ENCODE measurements at regions not wholly inside any gene's neighbourhood (a gene's known extent, or its start where the extent isn't known, plus 50 kb on each side); places are given as distances from the start of the nearest gene placed in this dataset.

DNA sequence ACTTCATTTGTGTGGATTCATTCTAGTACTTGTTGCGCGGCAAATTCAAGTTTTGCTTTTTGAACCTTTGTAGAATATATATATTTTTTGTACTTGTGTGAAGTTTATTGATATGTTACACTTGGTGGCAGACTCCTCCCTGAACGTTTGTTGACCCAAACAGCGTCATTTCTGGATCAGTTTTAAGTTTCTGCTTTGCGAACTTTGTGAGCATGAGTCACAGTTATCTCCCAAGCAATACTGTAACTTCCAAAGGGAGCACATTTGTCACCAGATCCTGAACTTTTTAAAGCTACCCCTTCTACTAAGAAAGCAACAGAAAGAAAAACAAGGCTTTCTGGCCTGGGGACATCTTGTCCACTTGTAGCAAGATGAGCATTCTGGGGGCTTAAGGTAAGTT lies 74.8 kb upstream of the CACNA2D3 start:
- no peak for TF ChIP-seq EZH2 (IDR thresholded peaks at IDR 0.05; ENCODE audit: insufficient read depth, poor library complexity, severe bottlenecking)
- no peak for TF ChIP-seq EZH2phosphoT487 (IDR thresholded peaks at IDR 0.05; ENCODE audit: insufficient read depth, low read depth)

All from GM23248 (cell line).